ENCODE measurements at regions not wholly inside any gene's neighbourhood (a gene's known extent, or its start where the extent isn't known, plus 50 kb on each side); places are given as distances from the start of the nearest gene placed in this dataset.
"Not testable (repeated sequence)": the region's sequence is repeated elsewhere in the genome, so short reads cannot be mapped to it uniquely, and the experiment has no call there.

- no peak for DNase-seq (ENCODE audit: low read depth)
Measured at GRCh38 chr12:88717188-88717587, 136.9 kb upstream of the KITLG start.

- no peak for DNase-seq (ENCODE audit: low read depth)
Measured at GRCh38 chr12:88716240-88716639, 136.0 kb upstream of the KITLG start.

- DNase-seq (ENCODE audit: low read depth): no peak
Measured at GRCh38 chr12:88715673-88716072, 135.4 kb upstream of the KITLG start.

- DNase-seq (ENCODE audit: low read depth): not testable (repeated sequence)
Measured at GRCh38 chr12:88714263-88714882, 134.1 kb upstream of the KITLG start.

- DNase-seq (ENCODE audit: low read depth): no peak
Measured at GRCh38 chr12:88707800-88708199, 127.5 kb upstream of the KITLG start.

- DNase-seq (ENCODE audit: low read depth): no peak
Measured at GRCh38 chr12:88706286-88706685, 126.0 kb upstream of the KITLG start.

GRCh38 chr12:88703790-88704189, 123.5 kb upstream of the KITLG start:
- peak; percentile 13 for DNase-seq (ENCODE audit: low read depth)

GRCh38 chr12:88698471-88698870, 118.2 kb upstream of the KITLG start:
- DNase-seq (ENCODE audit: low read depth): no peak

- DNase-seq (ENCODE audit: low read depth): peak; percentile 33
Measured at GRCh38 chr12:88693837-88694445, 113.7 kb upstream of the KITLG start.

- DNase-seq (ENCODE audit: low read depth): peak; percentile 21
Measured at GRCh38 chr12:88691811-88692210, 111.5 kb upstream of the KITLG start.

- DNase-seq (ENCODE audit: low read depth): no peak
Measured at GRCh38 chr12:88684610-88685009, 104.3 kb upstream of the KITLG start.

GRCh38 chr12:88684170-88684569, 103.9 kb upstream of the KITLG start:
- DNase-seq (ENCODE audit: low read depth): no peak

- DNase-seq (ENCODE audit: low read depth): no peak
Measured at GRCh38 chr12:88683628-88684027, 103.4 kb upstream of the KITLG start.

GRCh38 chr12:88681271-88681670, 101.0 kb upstream of the KITLG start:
- no peak for DNase-seq (ENCODE audit: low read depth)

GRCh38 chr12:88677464-88677863, 97.2 kb upstream of the KITLG start:
- no peak for DNase-seq (ENCODE audit: low read depth)

GRCh38 chr12:88667615-88668014, 87.3 kb upstream of the KITLG start:
- DNase-seq (ENCODE audit: low read depth): not testable (repeated sequence)

GRCh38 chr12:88665071-88665470, 84.8 kb upstream of the KITLG start:
- DNase-seq (ENCODE audit: low read depth): peak; percentile 80

- DNase-seq (ENCODE audit: low read depth): no peak
Measured at GRCh38 chr12:88662961-88663360, 82.7 kb upstream of the KITLG start.

GRCh38 chr12:88662093-88662492, 81.8 kb upstream of the KITLG start:
- no peak for DNase-seq (ENCODE audit: low read depth)

GRCh38 chr12:88658009-88658408, 77.7 kb upstream of the KITLG start:
- DNase-seq (ENCODE audit: low read depth): no peak

GRCh38 chr12:88650715-88651114, 70.4 kb upstream of the KITLG start:
- peak; percentile 59 for DNase-seq (ENCODE audit: low read depth)

- DNase-seq (ENCODE audit: low read depth): no peak
Measured at GRCh38 chr12:88648625-88649024, 68.4 kb upstream of the KITLG start.

- DNase-seq (ENCODE audit: low read depth): no peak
Measured at GRCh38 chr12:88646824-88647223, 66.6 kb upstream of the KITLG start.

GRCh38 chr12:88645816-88646215, 65.5 kb upstream of the KITLG start:
- no peak for DNase-seq (ENCODE audit: low read depth)

Measured in LHCN-M2 (cell line).